ENCODE measurements at regions not wholly inside any gene's neighbourhood (a gene's known extent, or its start where the extent isn't known, plus 50 kb on each side); places are given as distances from the start of the nearest gene placed in this dataset.

DNA sequence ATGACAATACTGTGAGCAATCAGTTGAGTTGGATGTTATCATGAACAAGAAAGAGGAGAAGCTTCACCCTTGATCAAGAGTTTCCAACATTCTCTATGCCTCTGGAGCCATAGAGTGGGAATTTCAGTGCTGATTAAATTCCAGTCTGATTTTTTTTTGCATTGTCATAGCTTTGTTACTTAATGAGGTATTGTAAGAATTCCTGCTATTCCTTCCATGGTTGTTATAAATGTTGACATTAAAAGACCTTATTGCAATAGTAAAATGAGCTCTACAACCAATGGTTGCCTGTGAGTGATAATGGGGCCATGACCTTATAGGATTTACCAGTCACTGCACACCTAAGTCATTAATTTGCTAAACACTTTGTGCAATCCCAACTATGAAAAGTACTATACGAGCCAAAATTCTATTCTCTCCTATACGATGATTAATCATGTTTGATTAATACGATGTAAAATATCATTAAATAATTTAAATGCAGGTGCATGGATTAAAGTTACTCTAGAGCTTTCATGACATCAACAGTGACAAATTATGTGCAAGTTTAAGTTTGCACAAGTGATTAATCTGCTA, 353.2 kb upstream of the KLF6 start:
- no peak for FAIRE-seq
- ChIA-PET POLR2A (no interaction called here), CTCF (no interaction called here)

GRCh38 chr10:4137299-4137698, 352.3 kb upstream of the KLF6 start:
- DNase-seq (ENCODE audit: low read depth, low spot score) (no peak), FAIRE-seq (no peak)
- H3K4me2 ChIP-seq (ENCODE audit: insufficient read depth, low read length): no peak overlapping the region
- H3K9me3 ChIP-seq (replicated peaks; ENCODE audit: control insufficient read depth, insufficient read depth, low read length): no peaks in the 10 kb centered on the region
- no peaks in the 10 kb centered on the region for H3K9me1 ChIP-seq (replicated peaks; ENCODE audit: control insufficient read depth, extremely low read depth, insufficient read depth, low read length)
- H3K4me3 ChIP-seq (replicated peaks in 1 of 3; ENCODE audit: insufficient read depth in 1 of 3, low read depth in 1 of 3, low read length in 3 of 3): no peak overlapping the region
- no peak overlapping the region for H2AFZ ChIP-seq (ENCODE audit: low read depth, low read length)
- CTCF ChIA-PET: no interaction called here
- H3K9ac ChIP-seq (replicated peaks; ENCODE audit: extremely low read depth, insufficient read depth, low read length): no peak overlapping the region
- intact Hi-C loops (cut with micrococcal nuclease): no loop called here
- no peaks in the 10 kb centered on the region for H3K79me2 ChIP-seq (ENCODE audit: control insufficient read depth, insufficient read depth, low read length)
- TF ChIP-seq JUN (IDR thresholded peaks at IDR 0.05; ENCODE audit: borderline replicate concordance, insufficient read depth, insufficient read length, low read depth) (no peak), POLR2A (IDR thresholded peaks at IDR 0.05; ENCODE audit: low read depth, low read length) (no peak), FOS (IDR thresholded peaks at IDR 0.05; ENCODE audit: borderline replicate concordance, insufficient read depth, low read length) (no peak), EZH2 (IDR thresholded peaks at IDR 0.05; ENCODE audit: borderline replicate concordance, low read depth, low read length, severe bottlenecking) (no peak), GATA2 (IDR thresholded peaks at IDR 0.05; ENCODE audit: insufficient read depth, insufficient read length, low read depth, low read length) (no peak), POLR2AphosphoS5 (IDR thresholded peaks at IDR 0.05; ENCODE audit: insufficient read depth, low read depth, low read length) (no peak)
- TF ChIP-seq, protein P1, sequence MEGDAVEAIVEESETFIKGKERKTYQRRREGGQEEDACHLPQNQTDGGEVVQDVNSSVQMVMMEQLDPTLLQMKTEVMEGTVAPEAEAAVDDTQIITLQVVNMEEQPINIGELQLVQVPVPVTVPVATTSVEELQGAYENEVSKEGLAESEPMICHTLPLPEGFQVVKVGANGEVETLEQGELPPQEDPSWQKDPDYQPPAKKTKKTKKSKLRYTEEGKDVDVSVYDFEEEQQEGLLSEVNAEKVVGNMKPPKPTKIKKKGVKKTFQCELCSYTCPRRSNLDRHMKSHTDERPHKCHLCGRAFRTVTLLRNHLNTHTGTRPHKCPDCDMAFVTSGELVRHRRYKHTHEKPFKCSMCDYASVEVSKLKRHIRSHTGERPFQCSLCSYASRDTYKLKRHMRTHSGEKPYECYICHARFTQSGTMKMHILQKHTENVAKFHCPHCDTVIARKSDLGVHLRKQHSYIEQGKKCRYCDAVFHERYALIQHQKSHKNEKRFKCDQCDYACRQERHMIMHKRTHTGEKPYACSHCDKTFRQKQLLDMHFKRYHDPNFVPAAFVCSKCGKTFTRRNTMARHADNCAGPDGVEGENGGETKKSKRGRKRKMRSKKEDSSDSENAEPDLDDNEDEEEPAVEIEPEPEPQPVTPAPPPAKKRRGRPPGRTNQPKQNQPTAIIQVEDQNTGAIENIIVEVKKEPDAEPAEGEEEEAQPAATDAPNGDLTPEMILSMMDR (IDR thresholded peaks at IDR 0.05; ENCODE audit: extremely low read depth in 1 of 2, insufficient read depth in 1 of 2, low read depth in 1 of 2, low read length in 2 of 2): no peak
- no peaks in the 10 kb centered on the region for H3K27me3 ChIP-seq (ENCODE audit: control insufficient read depth in 2 of 2, insufficient read depth in 2 of 2, low read length in 2 of 2)
- no peaks in the 10 kb centered on the region for H3K36me3 ChIP-seq (ENCODE audit: control insufficient read depth in 2 of 2, extremely low read depth in 1 of 2, insufficient read depth in 2 of 2, low read length in 2 of 2)
- dilution Hi-C loops (cut with MboI; ENCODE audit: extremely low pct_ligation_motif_present, low sequenced_read_pairs): no loop called here
- no TSS peak for BruUV-seq (replicated peaks)
- no peak overlapping the region for H3K27ac ChIP-seq (ENCODE audit: insufficient read depth, low read depth, low read length)
- H3K4me1 ChIP-seq (ENCODE audit: control insufficient read depth, extremely low read depth, insufficient read depth, low read length): peaks cover under 1% of the 10 kb centered on the region
- no peaks in the 10 kb centered on the region for H4K20me1 ChIP-seq (replicated peaks; ENCODE audit: control insufficient read depth, extremely low read depth, insufficient read depth, low read length)
- POLR2A ChIA-PET: no interaction called here

More for the DNA sequence above, 353.2 kb upstream of the KLF6 start:
- intact Hi-C loops (cut with micrococcal nuclease) (no loop called here), dilution Hi-C loops (cut with MboI; ENCODE audit: extremely low pct_ligation_motif_present, low sequenced_read_pairs) (no loop called here)
- DNase-seq (ENCODE audit: low read depth, low spot score): no peak
- no peaks in the 10 kb centered on the region for H3K27me3 ChIP-seq (ENCODE audit: control insufficient read depth in 2 of 2, insufficient read depth in 2 of 2, low read length in 2 of 2)
- no peak overlapping the region for H3K4me3 ChIP-seq (replicated peaks in 1 of 3; ENCODE audit: insufficient read depth in 1 of 3, low read depth in 1 of 3, low read length in 3 of 3)
- no peaks in the 10 kb centered on the region for H3K4me1 ChIP-seq (ENCODE audit: control insufficient read depth, extremely low read depth, insufficient read depth, low read length)
- no peaks in the 10 kb centered on the region for H3K36me3 ChIP-seq (ENCODE audit: control insufficient read depth in 2 of 2, extremely low read depth in 1 of 2, insufficient read depth in 2 of 2, low read length in 2 of 2)
- H3K9me3 ChIP-seq (replicated peaks; ENCODE audit: control insufficient read depth, insufficient read depth, low read length): no peaks in the 10 kb centered on the region
- BruUV-seq (replicated peaks): no TSS peak
- TF ChIP-seq MYC (IDR thresholded peaks at IDR 0.05; ENCODE audit: low read depth, low read length) (no peak), GATA2 (IDR thresholded peaks at IDR 0.05; ENCODE audit: insufficient read depth, insufficient read length, low read depth, low read length) (no peak), JUN (IDR thresholded peaks at IDR 0.05; ENCODE audit: borderline replicate concordance, insufficient read depth, insufficient read length, low read depth) (no peak)
- TF ChIP-seq, protein P1 (IDR thresholded peaks at IDR 0.05; ENCODE audit: extremely low read depth in 1 of 2, insufficient read depth in 1 of 2, low read depth in 1 of 2, low read length in 2 of 2): no peak
- no peak overlapping the region for H2AFZ ChIP-seq (ENCODE audit: low read depth, low read length)
- H4K20me1 ChIP-seq (replicated peaks; ENCODE audit: control insufficient read depth, extremely low read depth, insufficient read depth, low read length): no peaks in the 10 kb centered on the region
- H3K79me2 ChIP-seq (ENCODE audit: control insufficient read depth, insufficient read depth, low read length): no peaks in the 10 kb centered on the region
- H3K9ac ChIP-seq (replicated peaks; ENCODE audit: extremely low read depth, insufficient read depth, low read length): no peak overlapping the region
- no peak overlapping the region for H3K27ac ChIP-seq (ENCODE audit: insufficient read depth, low read depth, low read length)
- no peak overlapping the region for H3K4me2 ChIP-seq (ENCODE audit: insufficient read depth, low read length)
- H3K9me1 ChIP-seq (replicated peaks; ENCODE audit: control insufficient read depth, extremely low read depth, insufficient read depth, low read length): no peaks in the 10 kb centered on the region
